GM12873 (cell line): ENCODE measurements at regions not wholly inside any gene's neighbourhood (a gene's known extent, or its start where the extent isn't known, plus 50 kb on each side); places are given as distances from the start of the nearest gene placed in this dataset.
A peak's percentile ranks its signal among the peaks of the same experiment; 100 is the strongest.

Experiments
- TF ChIP-seq, protein P1 (sequence below): IDR thresholded peaks from 2 replicates; pipeline ENCODE4 v1.5.1; 2012; ENCODE audit warnings: low read depth, mild to moderate bottlenecking, moderate library complexity, low read length, control low read depth; ENCODE audit not compliant: insufficient read depth; ENCODE audit errors: missing control alignments

DNA sequence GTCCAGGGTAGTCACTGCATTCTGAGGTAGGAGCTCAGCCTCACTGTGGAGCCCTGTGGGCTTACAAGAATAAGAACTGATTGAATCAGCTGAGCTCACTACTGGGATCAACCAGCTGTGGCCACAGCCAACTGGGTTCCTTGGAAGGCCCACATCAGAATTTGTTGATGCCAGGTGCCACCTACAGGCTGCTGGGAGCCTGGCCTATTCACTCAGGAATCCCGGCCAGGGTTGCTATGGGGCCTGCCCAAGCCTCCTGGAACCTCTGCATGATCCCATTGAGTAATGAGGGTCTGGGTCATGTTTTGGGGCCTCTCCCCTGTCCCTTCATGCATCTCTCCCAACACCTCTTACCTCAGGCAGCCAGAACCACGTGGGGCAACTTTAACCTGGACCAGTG lies 53.9 kb upstream of the KIAA1210 start:
- TF ChIP-seq, protein P1, sequence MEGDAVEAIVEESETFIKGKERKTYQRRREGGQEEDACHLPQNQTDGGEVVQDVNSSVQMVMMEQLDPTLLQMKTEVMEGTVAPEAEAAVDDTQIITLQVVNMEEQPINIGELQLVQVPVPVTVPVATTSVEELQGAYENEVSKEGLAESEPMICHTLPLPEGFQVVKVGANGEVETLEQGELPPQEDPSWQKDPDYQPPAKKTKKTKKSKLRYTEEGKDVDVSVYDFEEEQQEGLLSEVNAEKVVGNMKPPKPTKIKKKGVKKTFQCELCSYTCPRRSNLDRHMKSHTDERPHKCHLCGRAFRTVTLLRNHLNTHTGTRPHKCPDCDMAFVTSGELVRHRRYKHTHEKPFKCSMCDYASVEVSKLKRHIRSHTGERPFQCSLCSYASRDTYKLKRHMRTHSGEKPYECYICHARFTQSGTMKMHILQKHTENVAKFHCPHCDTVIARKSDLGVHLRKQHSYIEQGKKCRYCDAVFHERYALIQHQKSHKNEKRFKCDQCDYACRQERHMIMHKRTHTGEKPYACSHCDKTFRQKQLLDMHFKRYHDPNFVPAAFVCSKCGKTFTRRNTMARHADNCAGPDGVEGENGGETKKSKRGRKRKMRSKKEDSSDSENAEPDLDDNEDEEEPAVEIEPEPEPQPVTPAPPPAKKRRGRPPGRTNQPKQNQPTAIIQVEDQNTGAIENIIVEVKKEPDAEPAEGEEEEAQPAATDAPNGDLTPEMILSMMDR, result peak; percentile 29

DNA sequence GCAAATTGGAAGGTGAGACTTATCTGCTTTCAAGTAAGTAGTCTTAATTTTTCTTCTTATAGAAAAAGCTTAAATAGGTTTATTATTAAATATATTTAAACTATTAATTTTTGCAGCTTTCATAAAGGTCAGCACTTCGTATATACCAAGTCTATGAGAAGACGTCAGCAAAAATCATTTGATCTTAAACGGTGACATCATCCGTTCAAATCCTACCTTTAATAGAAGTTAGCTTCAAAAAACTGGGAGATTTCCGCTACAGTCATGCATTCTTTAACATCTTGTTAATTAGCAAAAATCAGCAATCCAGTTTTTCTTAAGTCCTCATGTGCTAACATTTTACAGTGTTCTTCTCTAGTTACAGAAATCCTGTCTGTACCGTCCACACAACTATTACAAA lies 49.9 kb upstream of the PGRMC1 start:
- TF ChIP-seq, protein P1, result no peak
